ENCODE measurements at regions not wholly inside any gene's neighbourhood (a gene's known extent, or its start where the extent isn't known, plus 50 kb on each side); places are given as distances from the start of the nearest gene placed in this dataset.

DNA sequence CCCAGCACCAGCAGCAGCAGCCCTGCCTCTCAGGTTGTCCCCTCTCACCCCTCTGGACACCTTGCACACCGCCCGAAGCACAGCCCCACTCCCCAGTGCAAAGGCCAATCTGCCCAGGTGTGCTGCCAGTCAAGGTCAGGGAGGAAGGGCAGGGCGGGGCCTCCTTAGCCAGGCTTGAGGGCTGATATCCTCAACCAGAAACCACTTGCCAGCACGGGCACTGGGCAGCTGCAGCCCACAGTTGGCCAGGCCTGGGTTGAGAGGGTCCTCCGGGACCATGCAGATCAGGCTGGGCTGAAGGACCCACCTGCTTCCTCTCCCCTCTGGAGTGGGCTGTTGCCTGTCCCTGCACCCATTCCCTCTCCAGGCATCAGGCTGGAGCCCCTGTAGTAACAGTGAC lies 588.3 kb downstream of the NPHP4 start:
- H3K27me3 Mint-ChIP-seq: no peaks in the 10 kb centered on the region
- no peaks in the 10 kb centered on the region for H3K9me3 Mint-ChIP-seq
- H3K4me1 Mint-ChIP-seq: peaks cover 10% of the 10 kb centered on the region
- H3K36me3 Mint-ChIP-seq: no peaks in the 10 kb centered on the region
- H3K27ac Mint-ChIP-seq: no peak overlapping the region
- no peak overlapping the region for H3K4me3 Mint-ChIP-seq

DNA sequence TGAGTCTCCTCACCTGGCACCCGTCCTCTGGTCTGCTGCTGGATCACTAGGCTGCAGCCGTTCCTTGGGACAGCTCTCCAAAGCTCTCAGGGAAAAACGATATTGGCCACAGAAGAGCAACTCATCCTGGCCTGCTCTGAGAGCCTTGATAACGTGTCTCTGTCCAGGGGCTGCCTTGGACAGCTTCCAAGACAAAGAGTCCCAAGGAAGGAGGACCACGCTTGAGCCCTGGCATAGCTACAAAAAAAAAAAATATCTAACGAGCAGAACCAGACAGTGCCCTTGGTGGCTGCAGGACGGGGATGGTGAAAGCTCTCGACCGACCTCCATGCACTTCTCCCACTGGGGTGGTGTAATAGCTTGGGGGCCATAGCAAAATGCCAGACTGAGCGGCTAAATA lies 589.6 kb downstream of the NPHP4 start:
- H3K36me3 Mint-ChIP-seq: no peaks in the 10 kb centered on the region
- peaks cover 10% of the 10 kb centered on the region for H3K4me1 Mint-ChIP-seq
- no peak overlapping the region for H3K27ac Mint-ChIP-seq
- H3K27me3 Mint-ChIP-seq: no peaks in the 10 kb centered on the region
- H3K4me3 Mint-ChIP-seq: no peak overlapping the region
- no peaks in the 10 kb centered on the region for H3K9me3 Mint-ChIP-seq

DNA sequence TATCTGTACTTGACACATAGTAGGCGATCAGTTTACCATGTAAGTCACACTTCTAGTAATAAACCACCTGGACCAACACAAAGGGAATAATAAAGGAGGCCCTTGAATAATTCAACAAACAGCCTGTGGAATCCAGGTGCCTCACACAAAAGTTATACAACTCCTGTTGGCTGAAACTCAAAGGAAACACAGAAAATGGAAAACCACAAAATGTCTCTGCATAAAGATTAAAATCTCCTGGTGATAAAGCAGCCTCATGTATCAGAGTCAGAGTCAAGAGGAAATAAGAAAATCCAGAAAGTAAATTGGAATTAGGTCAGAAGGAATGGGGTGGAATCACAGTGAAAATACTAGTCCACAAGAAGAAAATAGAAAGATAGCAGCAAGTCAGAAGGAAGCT lies 592.5 kb downstream of the NPHP4 start:
- H3K36me3 Mint-ChIP-seq: no peaks in the 10 kb centered on the region
- no peak overlapping the region for H3K4me3 Mint-ChIP-seq
- H3K27ac Mint-ChIP-seq: no peak overlapping the region
- H3K4me1 Mint-ChIP-seq: peaks cover 10% of the 10 kb centered on the region
- H3K27me3 Mint-ChIP-seq: no peaks in the 10 kb centered on the region
- no peaks in the 10 kb centered on the region for H3K9me3 Mint-ChIP-seq

DNA sequence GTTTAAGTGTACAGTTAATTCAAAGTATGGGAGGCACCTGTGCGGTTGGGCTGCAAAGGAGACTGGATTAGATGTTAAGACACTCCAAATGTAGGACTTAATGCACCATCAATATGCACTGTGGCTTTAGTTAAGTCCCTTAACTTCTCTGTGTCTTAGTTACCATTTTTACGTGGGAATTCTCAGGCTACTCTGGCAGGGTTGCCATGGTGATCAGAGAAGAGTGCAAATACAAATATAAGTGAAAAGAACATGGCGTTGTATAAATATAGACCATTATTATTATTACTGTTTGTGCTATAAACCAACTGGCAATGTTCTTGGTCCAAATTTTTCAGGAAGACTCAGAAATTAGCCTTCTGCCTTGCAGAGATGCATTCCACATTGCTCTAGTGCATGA lies 595.6 kb downstream of the NPHP4 start:
- Mint-ChIP-seq H3K4me3 (no peak overlapping the region), H3K36me3 (no peaks in the 10 kb centered on the region), H3K4me1 (peaks cover 24% of the 10 kb centered on the region), H3K9me3 (no peaks in the 10 kb centered on the region), H3K27ac (no peak overlapping the region), H3K27me3 (no peaks in the 10 kb centered on the region)

DNA sequence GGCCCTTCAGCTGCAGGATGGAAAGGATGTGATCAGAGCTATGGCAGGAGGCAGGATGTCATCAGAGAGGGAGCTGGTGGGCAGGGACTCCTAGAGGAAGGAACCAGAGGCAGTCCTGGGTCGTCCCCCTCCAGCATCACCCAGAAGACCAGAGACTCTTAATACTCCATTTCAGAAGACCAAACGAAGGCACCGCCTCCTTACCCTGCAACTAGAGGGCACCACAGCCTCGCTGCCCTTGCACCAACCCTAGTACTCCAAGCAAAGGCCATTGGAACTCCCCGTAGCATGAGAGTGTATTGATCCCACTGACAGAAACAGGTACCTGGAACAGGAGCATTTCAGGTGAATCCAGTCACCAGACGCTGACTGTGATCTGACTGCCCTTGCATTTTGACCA lies 598.1 kb downstream of the NPHP4 start:
- H3K27me3 Mint-ChIP-seq: no peaks in the 10 kb centered on the region
- H3K4me3 Mint-ChIP-seq: no peak overlapping the region
- H3K36me3 Mint-ChIP-seq: no peaks in the 10 kb centered on the region
- H3K27ac Mint-ChIP-seq: no peak overlapping the region
- H3K9me3 Mint-ChIP-seq: no peaks in the 10 kb centered on the region
- peaks cover 14% of the 10 kb centered on the region for H3K4me1 Mint-ChIP-seq

DNA sequence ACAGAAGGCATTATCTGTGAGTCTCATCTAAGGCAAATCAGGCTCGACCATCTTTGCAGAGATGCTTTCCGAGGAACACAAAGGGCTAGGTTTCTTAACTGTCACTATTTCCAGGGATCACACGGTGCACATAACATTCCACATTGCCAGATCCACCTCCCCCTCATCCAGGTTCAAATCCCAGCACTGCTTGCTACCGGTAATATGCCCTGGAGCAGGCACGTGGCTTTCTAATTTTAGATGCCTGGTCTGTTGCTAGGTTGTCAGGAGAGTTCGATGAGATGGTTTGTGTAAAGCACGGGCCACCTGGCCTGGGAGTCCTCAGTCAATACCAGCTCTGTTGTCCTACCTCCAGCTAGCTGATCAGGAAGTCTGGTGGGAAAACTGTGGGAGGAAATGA lies 598.6 kb downstream of the NPHP4 start:
- Mint-ChIP-seq H3K4me3 (no peak overlapping the region), H3K27ac (no peak overlapping the region), H3K9me3 (no peaks in the 10 kb centered on the region), H3K4me1 (peaks cover 14% of the 10 kb centered on the region), H3K36me3 (no peaks in the 10 kb centered on the region), H3K27me3 (no peaks in the 10 kb centered on the region)

DNA sequence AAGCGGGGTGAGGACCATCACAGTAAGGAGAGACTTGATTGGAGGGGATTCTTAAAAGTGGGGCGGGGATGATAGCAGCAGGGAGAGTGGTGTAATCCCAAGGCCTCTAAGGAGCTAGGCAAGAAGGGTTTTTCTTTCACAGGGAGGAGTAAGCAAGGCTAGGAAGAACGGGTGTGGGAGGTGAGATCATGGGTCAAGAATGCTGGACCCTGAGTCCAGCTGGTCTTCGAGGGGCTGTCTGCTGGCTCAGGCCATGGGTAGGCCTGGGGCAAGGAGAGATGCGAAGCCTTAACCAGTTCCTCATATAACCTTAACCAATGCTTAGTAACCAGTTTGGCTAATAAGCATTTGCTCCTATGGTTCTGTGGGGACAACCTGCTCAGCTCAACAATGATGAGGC lies 599.1 kb downstream of the NPHP4 start:
- Mint-ChIP-seq H3K27ac (no peak overlapping the region), H3K4me1 (peaks cover 14% of the 10 kb centered on the region)

DNA sequence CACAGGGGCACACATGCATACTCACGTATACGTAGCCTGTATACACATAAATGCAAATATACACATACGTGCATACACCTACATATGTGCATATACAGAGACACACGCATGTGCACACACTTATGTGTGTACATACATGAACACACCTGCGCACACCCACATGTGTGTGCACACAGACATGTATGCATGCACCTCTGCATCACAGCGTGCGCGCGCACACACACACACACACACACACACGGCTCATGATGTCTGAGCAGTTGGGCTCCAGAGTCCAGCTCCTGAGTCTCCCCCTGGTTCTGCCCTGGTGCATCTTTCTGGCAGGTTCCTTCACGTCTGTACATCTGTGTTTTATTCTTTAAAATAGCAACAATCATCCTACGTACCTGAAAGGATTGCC lies 600.5 kb downstream of the NPHP4 start:
- Mint-ChIP-seq H3K36me3 (no peaks in the 10 kb centered on the region), H3K27me3 (no peaks in the 10 kb centered on the region), H3K4me1 (peaks cover 14% of the 10 kb centered on the region), H3K9me3 (no peaks in the 10 kb centered on the region), H3K27ac (no peak overlapping the region), H3K4me3 (no peak overlapping the region)

More for the DNA sequence above, 599.1 kb downstream of the NPHP4 start:
- Mint-ChIP-seq H3K4me3 (no peak overlapping the region), H3K27me3 (no peaks in the 10 kb centered on the region), H3K9me3 (no peaks in the 10 kb centered on the region), H3K36me3 (no peaks in the 10 kb centered on the region)

DNA sequence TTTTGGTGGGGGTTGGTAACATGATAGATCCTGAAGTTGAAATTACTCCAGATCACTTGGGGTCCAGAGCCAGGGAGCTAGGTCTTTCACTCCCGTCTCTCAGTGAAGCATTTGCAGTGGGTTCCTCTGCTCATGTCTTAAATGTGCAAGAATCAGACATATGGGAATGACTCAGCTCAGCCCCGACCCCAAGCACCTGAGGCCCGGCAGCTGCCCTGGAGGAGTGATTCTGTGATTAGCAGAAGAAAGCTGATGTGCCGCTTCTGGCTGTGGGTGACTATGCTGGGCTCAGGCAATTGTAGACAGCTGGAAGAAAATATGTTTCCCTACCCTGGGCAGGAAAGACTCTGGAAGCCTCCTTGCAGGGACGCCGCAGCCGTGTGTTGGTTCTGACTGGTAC lies 601.7 kb downstream of the NPHP4 start:
- Mint-ChIP-seq H3K4me1 (peaks cover 14% of the 10 kb centered on the region), H3K36me3 (no peaks in the 10 kb centered on the region), H3K27me3 (no peaks in the 10 kb centered on the region), H3K4me3 (no peak overlapping the region), H3K9me3 (no peaks in the 10 kb centered on the region), H3K27ac (no peak overlapping the region)

DNA sequence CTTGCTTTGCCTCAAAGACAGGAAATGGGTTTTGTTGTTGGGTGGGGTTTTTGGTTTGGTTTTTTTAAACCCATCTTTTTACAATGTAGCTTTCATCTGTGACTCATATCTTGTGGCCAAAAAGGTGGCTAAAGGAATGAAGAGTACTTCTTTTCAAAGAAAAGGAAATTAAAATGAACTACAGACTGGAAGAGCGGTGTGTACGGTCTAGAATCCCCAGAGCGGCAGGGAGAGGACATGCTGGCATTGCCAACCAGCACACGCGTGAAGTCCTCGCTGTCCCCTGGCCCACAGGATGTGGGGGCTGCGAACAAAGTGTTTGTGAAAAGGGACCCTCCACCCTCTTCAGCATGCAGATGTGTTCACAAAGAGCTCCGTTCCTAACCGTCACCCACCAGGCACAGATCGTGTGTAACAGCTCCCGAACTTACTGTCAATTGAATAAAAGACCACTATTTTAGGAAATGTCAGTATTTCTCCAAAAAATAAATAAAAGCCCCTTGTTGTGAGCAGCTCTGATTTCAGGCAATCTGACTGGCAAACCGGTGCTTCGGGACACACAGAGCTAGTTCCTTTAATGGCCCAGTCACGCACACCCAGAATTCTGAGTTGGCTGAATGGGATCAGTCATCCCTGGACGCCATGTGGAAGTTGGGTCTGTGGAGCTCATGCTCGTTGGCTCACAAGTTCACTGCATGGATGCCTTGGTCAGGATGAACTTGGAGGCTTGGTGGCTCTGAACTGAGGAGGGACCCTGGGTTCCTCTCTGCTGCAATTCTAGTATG lies 602.9 kb downstream of the NPHP4 start:
- H3K27me3 Mint-ChIP-seq: no peaks in the 10 kb centered on the region
- H3K36me3 Mint-ChIP-seq: no peaks in the 10 kb centered on the region
- H3K4me1 Mint-ChIP-seq: peaks cover 12% of the 10 kb centered on the region
- no peaks in the 10 kb centered on the region for H3K9me3 Mint-ChIP-seq
- peak overlapping the region; percentile 65 for H3K4me3 Mint-ChIP-seq
- peak overlapping the region; percentile 69 for H3K27ac Mint-ChIP-seq

DNA sequence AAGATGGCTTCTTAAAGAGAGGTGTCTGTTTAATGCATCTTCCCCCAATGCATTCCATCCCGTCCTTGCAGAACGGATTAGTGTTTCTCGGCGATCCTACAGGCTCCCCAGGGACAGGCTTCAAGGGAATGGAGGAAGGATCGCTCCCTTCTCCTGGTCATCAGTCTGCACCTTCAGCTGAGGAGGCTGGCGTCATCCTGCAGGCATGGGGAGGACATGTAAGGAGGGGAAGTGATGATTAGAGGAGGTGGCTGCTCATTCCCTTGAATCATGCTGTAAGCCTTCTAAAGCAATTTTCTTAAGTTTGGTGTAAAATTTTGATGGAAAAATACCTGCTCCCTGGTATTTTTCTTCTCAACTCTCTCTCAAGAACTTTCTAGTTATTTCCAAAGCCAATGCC lies 603.6 kb downstream of the NPHP4 start:
- no peak overlapping the region for H3K27ac Mint-ChIP-seq
- H3K27me3 Mint-ChIP-seq: no peaks in the 10 kb centered on the region
- H3K4me3 Mint-ChIP-seq: peak overlapping the region; percentile 65
- no peaks in the 10 kb centered on the region for H3K9me3 Mint-ChIP-seq
- no peaks in the 10 kb centered on the region for H3K36me3 Mint-ChIP-seq
- H3K4me1 Mint-ChIP-seq: peaks cover 6% of the 10 kb centered on the region

DNA sequence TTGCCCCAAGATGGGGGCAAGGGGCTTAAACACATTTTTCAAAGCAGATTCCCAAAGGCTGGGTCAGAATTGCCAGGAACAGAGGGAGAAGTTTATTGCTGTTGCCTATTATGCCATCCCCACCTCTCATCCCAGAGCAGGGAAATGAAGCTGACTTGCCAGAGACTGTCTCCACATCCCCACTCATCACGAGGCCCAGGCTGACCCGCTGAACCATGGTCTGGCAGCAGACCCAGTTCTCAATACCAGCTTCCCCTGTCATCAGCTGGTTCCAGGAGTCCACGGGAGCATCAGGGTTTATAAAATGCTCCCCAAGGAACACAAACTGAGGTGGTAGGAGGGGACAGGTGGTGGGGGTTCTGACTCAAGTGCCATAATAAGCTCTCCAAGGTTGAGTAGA lies 605.9 kb downstream of the NPHP4 start:
- no peaks in the 10 kb centered on the region for H3K36me3 Mint-ChIP-seq
- no peaks in the 10 kb centered on the region for H3K4me1 Mint-ChIP-seq
- H3K27ac Mint-ChIP-seq: no peak overlapping the region
- H3K9me3 Mint-ChIP-seq: no peaks in the 10 kb centered on the region
- H3K27me3 Mint-ChIP-seq: no peaks in the 10 kb centered on the region
- H3K4me3 Mint-ChIP-seq: no peak overlapping the region

DNA sequence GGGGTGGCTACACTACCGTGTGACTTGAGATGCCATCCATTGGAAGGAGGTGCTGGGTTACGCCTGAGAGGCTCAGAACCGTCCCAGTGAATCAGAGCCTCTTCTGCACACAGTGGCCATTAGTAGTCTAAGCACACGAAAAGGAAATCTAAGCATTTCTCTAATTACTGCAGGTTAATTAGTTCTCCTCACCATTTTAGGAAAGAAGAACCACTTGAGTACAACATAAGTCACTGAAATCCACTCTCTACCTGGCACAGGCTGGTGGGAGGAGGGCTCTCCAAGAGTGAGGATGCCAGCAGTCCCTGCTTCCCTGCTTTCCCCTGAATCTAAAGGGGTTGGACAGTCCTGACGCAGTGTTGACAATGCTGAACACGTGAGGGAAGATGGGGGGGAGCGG lies 606.3 kb downstream of the NPHP4 start:
- Mint-ChIP-seq H3K27ac (no peak overlapping the region), H3K9me3 (no peaks in the 10 kb centered on the region), H3K4me1 (no peaks in the 10 kb centered on the region), H3K36me3 (no peaks in the 10 kb centered on the region), H3K27me3 (no peaks in the 10 kb centered on the region), H3K4me3 (no peak overlapping the region)

DNA sequence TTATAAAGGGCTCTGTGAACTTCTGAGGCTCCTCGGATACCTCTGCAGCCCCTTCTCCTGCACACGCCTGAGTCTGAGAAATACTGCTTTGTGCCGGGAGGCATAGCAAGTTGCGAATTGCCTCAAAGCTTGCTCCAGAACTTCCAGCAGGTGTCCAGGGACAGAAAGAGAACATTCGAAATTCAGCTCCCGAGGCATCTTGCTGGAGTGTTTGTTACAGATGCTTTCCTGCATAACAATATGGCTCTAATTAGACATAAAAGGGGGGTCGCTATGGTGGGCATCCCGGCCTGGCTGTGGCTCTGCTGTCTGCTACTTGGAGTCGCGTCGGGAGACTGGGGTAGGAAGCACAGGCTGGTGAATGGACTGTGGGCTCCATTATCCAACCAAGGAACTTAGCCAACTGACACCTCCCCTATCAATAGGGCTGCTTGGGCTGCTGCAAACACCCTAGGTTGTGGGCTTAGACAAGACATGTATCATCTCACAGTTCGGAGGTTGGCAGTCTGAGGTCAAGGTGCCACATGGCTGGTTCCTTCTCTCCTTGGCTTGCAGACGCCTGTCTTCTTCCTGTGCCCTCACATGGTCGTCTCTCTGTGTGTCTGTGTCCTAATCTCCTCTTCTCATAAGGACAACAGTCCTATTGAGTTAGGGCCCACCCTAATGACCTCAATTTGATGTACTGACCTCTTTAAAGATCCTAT lies 607.0 kb downstream of the NPHP4 start:
- Mint-ChIP-seq H3K27me3 (no peaks in the 10 kb centered on the region), H3K4me1 (no peaks in the 10 kb centered on the region), H3K27ac (no peak overlapping the region), H3K4me3 (no peak overlapping the region), H3K36me3 (no peaks in the 10 kb centered on the region), H3K9me3 (no peaks in the 10 kb centered on the region)

DNA sequence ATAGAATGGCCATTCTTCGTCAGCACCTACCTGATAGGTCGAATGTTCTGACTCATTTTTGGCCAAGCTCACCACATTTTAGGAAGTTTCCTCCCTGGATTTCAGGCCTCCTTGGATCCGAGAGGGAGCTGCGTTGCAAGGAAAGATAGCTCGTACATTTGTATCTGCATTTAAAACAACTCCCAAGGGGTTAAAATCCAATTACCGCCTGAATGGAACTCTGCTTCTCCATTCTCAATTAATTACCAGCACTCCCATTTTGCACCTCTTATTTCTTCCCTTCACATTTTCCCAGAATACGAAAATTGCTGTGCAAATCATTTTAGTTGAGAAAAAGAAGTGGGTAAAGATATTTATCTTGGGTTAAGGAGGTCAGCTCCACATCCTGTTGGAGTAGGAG lies 610.7 kb downstream of the NPHP4 start:
- no peak overlapping the region for H3K4me3 Mint-ChIP-seq
- no peak overlapping the region for H3K27ac Mint-ChIP-seq
- H3K9me3 Mint-ChIP-seq: no peaks in the 10 kb centered on the region
- H3K36me3 Mint-ChIP-seq: no peaks in the 10 kb centered on the region
- H3K4me1 Mint-ChIP-seq: no peaks in the 10 kb centered on the region
- H3K27me3 Mint-ChIP-seq: no peaks in the 10 kb centered on the region

DNA sequence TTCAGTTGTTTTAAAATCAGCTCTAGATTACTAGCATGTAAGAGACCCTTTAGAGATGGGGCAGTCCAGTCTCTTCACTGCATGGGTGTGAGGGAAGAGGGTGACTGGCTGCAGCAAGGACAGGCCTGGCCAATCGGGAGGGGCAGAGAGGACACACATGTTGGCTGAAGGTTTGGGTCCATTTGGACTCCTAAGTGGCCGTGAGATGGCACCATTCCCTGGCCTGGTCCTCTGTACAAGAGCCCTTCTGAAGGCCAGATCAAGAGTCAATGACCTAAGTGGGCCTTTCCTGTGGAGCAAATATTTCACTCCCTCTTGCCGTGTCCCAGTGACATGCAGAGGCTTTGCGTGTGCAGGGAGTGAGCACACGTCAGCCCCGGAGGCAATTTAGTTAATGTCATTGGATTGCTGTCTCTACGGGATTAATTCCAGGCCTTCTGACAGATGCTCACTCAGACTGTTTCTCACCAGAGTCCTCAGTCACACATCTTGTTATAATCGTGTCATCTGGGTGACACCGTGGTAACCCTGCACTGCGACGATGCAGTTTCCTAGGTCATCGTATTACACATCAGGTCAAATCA lies 613.0 kb downstream of the NPHP4 start:
- Mint-ChIP-seq H3K36me3 (no peaks in the 10 kb centered on the region), H3K27ac (no peak overlapping the region), H3K27me3 (no peaks in the 10 kb centered on the region), H3K4me1 (no peaks in the 10 kb centered on the region), H3K4me3 (no peak overlapping the region), H3K9me3 (no peaks in the 10 kb centered on the region)

All from activated naive CD4-positive, alpha-beta T cell treated with anti-CD3 and anti-CD28 coated beads, Interleukin-2, amount 50 U/mL, for 24 hours (primary cell).